Prostate gland (tissue), 2 donors: ENCODE measurements at regions not wholly inside any gene's neighbourhood (a gene's known extent, or its start where the extent isn't known, plus 50 kb on each side); places are given as distances from the start of the nearest gene placed in this dataset.

Experiments used
- DNase-seq: peaks from one replicate; pipeline ENCODE4 v3.0.0-alpha.2; 2019; ENCODE audit warnings: low spot score
- H3K27ac ChIP-seq, 2 donors: fragments of 200-600 bp; sonication (generic); 2 replicates each; pipeline ENCODE4 v1.5.1; 2017 to 2019
- H3K27me3 ChIP-seq: fragments of 200-600 bp; sonication (generic); replicated peaks from 2 replicates; pipeline ENCODE4 v1.5.1; 2019; ENCODE audit not compliant: insufficient read depth
- H3K36me3 ChIP-seq, 2 donors: fragments of 200-600 bp; sonication (generic); 1 replicate in 1 of 2; 2 replicates in 1 of 2; pipeline versions ENCODE4 v1.5.1 to v1.8.1; 2017 to 2019
- H3K4me1 ChIP-seq: fragments of 200-600 bp; sonication (generic); replicated peaks from 2 replicates; pipeline ENCODE4 v1.5.1; 2019
- H3K4me3 ChIP-seq, 2 donors: fragments of 200-600 bp; sonication (generic); 2 replicates each; pipeline ENCODE4 v1.5.1; 2017 to 2019
- H3K9me3 ChIP-seq: fragments of 200-600 bp; sonication (generic); 2 replicates; pipeline ENCODE4 v1.5.1; 2017
- POLR2A ChIP-seq: fragments of 450-650 bp; IDR thresholded peaks from one replicate; pipeline ENCODE4 v1.6.1; 2016; ENCODE audit warnings: antibody characterized with exemption, mild to moderate bottlenecking
- POLR2AphosphoS5 ChIP-seq: sonication (generic); formaldehyde crosslinking; IDR thresholded peaks from one replicate; pipeline ENCODE4 v1.6.1; 2017; ENCODE audit warnings: antibody characterized with exemption
- WGBS: methylation state at CpG from one replicate; pipeline ENCODE4 v1.1.5; 2018; 5-methylcytosine and 5-hydroxymethylcytosine counted together
- intact Hi-C: fragments of 100-400 bp; cut with DNase I; formaldehyde crosslinking; loops from one replicate; pipeline ENCODE4 v1.14.2; 2022
- TF ChIP-seq, protein P1 (sequence below), 4 experiments: fragments of 200-600 bp in 2 of 4; fragments of 450-650 bp in 2 of 4; sonication (generic) in 2 of 4; IDR thresholded peaks; 1 replicate in 3 of 4; 2 replicates in 1 of 4; pipeline ENCODE4 v1.5.1; 2016 to 2019; ENCODE audit warnings: antibody characterized with exemption in 4 of 4, mild to moderate bottlenecking in 2 of 4, moderate library complexity in 2 of 4

DNA sequence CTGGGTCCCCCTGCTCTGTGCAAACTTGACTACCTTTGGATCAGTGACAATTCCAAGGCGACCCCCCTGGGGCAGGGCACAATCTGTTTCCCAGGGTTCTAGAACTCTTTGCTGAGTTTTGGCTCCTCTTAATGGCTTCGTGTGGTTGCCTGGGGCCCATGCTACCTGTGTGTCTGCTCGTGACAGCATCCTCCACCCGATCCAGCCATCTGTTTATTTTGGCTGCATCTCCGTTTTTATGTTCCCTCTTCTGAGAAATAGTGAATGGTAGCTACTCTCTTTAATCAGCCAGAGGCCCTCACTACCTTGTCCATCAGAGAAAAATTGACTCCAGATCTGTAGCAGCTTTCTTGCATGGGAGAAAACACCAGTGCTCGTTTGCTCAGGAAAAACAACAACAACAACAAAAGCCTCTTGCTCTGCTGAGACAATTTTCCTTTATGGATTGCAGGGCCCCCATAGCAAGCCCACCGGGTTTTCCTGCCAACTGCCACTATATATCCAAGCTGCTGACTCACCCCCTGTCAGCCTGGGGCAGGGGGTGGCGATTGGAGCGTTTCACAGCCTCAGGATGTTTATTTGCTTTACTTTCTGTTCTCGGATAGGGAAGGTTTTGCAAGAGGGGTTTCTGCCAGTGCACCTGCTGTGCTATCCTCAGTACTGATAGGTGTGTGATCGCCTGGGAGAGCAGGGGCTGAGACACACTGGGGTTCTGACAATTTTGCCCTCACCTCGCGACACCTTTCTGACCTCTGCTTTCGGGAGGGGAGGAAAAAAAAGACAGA, 607.8 kb downstream of the BNC2 start:
- no peak overlapping the region for H3K4me3 ChIP-seq
- no peaks in the 10 kb centered on the region for H3K27me3 ChIP-seq
- WGBS: 42% methylated on average over 14 of the region's 14 CpGs
- H3K9me3 ChIP-seq: no peaks in the 10 kb centered on the region
- no peak overlapping the region for H3K27ac ChIP-seq
- peak; percentile 21 for TF ChIP-seq POLR2AphosphoS5
- TF ChIP-seq, protein P1, sequence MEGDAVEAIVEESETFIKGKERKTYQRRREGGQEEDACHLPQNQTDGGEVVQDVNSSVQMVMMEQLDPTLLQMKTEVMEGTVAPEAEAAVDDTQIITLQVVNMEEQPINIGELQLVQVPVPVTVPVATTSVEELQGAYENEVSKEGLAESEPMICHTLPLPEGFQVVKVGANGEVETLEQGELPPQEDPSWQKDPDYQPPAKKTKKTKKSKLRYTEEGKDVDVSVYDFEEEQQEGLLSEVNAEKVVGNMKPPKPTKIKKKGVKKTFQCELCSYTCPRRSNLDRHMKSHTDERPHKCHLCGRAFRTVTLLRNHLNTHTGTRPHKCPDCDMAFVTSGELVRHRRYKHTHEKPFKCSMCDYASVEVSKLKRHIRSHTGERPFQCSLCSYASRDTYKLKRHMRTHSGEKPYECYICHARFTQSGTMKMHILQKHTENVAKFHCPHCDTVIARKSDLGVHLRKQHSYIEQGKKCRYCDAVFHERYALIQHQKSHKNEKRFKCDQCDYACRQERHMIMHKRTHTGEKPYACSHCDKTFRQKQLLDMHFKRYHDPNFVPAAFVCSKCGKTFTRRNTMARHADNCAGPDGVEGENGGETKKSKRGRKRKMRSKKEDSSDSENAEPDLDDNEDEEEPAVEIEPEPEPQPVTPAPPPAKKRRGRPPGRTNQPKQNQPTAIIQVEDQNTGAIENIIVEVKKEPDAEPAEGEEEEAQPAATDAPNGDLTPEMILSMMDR (IDR thresholded peaks at IDR 0.05): no peak
- intact Hi-C loops: no loop called here
- H3K4me1 ChIP-seq: no peaks in the 10 kb centered on the region
- peak; percentile 46 for DNase-seq
- H3K36me3 ChIP-seq: no peaks in the 10 kb centered on the region

DNA sequence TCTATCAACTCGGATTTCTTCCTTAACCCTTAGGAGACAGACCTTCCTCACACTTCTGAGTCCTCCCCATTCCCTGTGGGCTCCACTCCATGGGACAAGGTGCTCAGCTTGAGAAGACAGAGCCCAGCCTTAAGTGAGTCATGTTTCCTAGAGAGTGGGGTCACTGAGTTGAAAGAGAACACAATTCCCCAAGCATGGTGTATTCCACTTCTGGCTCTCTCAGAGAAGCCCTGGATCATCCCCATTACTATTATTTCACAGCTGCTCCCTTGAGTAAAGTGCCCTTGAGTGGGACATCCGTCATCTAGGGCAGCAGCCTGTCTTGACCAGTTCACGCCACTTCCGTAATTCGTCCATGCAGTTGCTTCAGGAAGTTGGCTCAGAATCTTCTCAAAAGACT, 604.8 kb downstream of the BNC2 start:
- DNase-seq: no peak
- WGBS: 96% methylated on average over 5 of the region's 5 CpGs
- intact Hi-C loops: no loop called here
- H3K4me1 ChIP-seq: peaks cover 2% of the 10 kb centered on the region
- no peak for TF ChIP-seq POLR2A
- no peaks in the 10 kb centered on the region for H3K9me3 ChIP-seq
- no peaks in the 10 kb centered on the region for H3K27me3 ChIP-seq
- H3K27ac ChIP-seq: no peak overlapping the region
- no peak overlapping the region for H3K4me3 ChIP-seq
- no peaks in the 10 kb centered on the region for H3K36me3 ChIP-seq

DNA sequence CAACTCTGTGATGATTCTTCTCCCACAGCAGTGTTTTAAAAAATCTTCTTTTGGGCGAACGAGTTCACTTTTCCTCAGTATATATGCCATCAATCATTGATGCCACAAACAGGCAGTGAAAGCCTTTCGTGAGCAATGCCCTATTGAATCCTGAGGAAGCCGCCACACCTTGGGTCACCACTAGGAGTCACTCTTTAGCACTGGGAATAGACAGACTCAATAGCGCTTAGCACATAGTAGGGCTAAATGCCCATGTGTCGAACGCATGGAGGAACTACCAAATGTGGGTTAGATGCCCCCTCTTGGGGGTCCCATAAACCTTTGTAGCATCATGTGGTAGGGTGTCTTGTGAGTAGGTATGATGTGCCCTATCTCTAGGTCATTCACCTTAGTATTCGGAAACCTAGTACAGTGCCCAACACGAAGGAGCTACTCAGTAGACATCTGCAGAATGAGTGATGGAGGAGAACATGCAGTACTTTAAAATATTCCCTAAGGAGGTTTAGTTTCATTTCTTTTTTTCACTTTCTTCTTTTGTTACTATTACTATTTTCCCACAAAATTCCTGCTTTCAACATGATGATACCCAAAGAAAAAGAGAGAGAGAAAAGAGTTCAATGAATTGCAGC, 603.7 kb downstream of the BNC2 start:
- Histone ChIP-seq H3K36me3 (no peaks in the 10 kb centered on the region), H3K4me1 (peaks cover 2% of the 10 kb centered on the region), H3K9me3 (no peaks in the 10 kb centered on the region), H3K27ac (peak overlapping the region; percentile 44 to 55), H3K27me3 (no peaks in the 10 kb centered on the region), H3K4me3 (peak overlapping the region in 1 of 2 donors; percentile 25)
- DNase-seq: no peak
- 90% methylated on average over 9 of the region's 9 CpGs for WGBS
- TF ChIP-seq POLR2AphosphoS5: no peak
- TF ChIP-seq POLR2A: no peak
- TF ChIP-seq, protein P1 (IDR thresholded peaks at IDR 0.05): no peak
- intact Hi-C loops: no loop called here

DNA sequence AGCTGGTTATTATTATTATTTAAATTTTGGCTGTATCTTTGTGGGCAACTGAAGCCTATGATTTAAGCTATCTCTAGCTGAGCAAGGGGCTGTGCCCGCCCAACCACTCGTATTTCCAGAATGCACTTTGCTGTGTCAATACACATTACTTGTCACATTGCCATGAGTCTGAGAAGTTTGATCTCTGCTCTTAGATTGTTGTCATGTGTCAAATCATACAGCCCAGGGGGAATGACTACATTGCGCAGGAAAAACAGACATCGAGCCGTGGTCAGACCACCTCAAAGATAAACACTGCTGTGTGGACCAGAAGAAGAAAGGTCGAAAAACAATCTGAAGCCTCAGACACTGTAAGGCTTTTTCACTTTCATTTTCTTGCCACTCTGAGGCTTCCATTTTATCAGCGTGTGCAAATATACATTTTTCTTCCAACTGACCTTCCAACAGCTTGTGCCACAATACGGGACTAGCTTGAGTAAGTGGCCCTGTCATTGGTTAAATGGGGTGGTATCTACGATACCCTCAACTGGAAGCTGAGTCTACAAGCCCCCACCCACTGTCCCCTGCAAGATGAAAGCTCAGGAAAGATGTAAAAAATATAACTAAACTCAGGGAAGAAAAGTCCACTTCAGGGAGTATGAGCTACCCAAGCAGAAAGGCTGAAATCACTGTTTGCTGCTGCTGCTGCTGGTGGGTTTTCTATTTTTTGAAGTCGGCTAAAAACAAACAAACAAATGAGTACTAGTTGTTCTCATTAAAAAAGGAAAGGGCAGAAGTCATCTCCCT, 603.0 kb downstream of the BNC2 start:
- no peaks in the 10 kb centered on the region for H3K27me3 ChIP-seq
- WGBS: 26% methylated on average over 10 of the region's 10 CpGs
- no peaks in the 10 kb centered on the region for H3K36me3 ChIP-seq
- DNase-seq: peak; percentile 17
- peaks cover 2% of the 10 kb centered on the region for H3K4me1 ChIP-seq
- peak overlapping the region; percentile 44 to 55 for H3K27ac ChIP-seq
- H3K4me3 ChIP-seq: peak overlapping the region; percentile 11 to 25
- H3K9me3 ChIP-seq: no peaks in the 10 kb centered on the region
- TF ChIP-seq, protein P1 (IDR thresholded peaks at IDR 0.05): no peak
- TF ChIP-seq POLR2AphosphoS5: peak; percentile 22
- intact Hi-C loops: no loop called here

DNA sequence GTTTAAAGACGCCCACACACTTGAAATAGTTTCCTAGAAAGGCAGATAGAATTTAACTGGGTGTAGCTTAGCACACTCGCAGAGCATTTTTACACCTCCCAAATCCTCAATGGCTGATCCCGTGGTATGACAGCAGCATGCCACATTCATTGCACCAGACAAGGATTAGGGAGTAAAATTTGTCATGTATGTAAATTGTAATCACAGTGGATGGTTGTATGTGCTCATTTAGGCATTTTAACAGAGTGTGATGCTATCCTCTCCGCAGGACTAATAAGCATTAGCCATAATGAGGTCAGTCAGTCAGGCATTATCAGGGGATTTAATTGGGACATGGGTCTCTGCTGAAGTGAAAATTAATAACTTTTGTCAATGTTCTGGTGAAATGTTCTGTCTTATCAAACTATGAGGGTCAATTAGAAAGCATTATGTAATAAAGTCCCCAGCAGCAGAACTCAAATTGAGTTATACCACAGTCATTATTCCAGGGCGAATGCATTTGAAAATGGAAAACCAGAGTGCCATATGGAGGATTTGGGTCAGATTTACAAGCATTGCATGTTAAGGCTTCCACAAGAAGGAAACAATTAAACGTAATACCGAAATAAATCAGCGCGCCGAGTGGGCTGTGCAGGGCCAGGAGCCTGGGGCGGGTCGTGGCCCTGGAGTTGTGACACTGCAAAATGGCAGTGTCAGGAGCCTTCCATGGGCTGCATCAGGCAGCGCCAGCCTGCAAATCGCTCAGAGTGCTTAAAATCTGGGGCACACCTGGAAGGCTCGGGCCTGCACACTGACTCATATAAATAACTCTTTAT, 602.2 kb downstream of the BNC2 start:
- WGBS: 72% methylated on average over 15 of the region's 15 CpGs
- H3K27ac ChIP-seq: peak overlapping the region in 1 of 2 donors; percentile 55
- intact Hi-C loops: no loop called here

More for the DNA sequence above, 602.2 kb downstream of the BNC2 start:
- no peaks in the 10 kb centered on the region for H3K9me3 ChIP-seq
- no peak for TF ChIP-seq POLR2AphosphoS5
- TF ChIP-seq, protein P1 (IDR thresholded peaks at IDR 0.05): no peak
- peaks cover 2% of the 10 kb centered on the region for H3K4me1 ChIP-seq
- H3K36me3 ChIP-seq: no peaks in the 10 kb centered on the region
- peak overlapping the region in 1 of 2 donors; percentile 25 for H3K4me3 ChIP-seq
- H3K27me3 ChIP-seq: no peaks in the 10 kb centered on the region
- no peak for DNase-seq
